NOMO-1 (cell line): ENCODE measurements at regions not wholly inside any gene's neighbourhood (a gene's known extent, or its start where the extent isn't known, plus 50 kb on each side); places are given as distances from the start of the nearest gene placed in this dataset.
"Not testable (repeated sequence)": the region's sequence is repeated elsewhere in the genome, so short reads cannot be mapped to it uniquely, and the experiment has no call there.

Experiments used
- DNase-seq, 2 experiments: peaks; one replicate each; lab custom pipeline; 2025; ENCODE audit not compliant: unreplicated experiment in 2 of 2; lab: John Stamatoyannopoulos, UW

DNA sequence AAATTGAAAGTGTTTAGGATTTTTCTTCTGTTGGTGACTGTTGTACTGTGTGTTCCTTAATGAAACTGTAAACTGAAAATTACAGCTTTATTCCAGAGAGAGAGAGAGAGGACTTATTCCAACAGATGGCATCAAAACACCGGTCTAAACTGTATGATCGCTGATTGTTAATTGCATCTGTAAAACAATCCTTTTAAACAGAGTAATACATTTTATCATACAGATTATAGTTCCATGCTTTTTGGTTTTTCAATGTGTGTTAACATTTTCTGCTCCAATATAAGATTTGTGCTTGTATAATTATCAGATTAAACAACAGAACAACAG, 289.7 kb upstream of the DNAJC19 start:
- no peak for DNase-seq

DNA sequence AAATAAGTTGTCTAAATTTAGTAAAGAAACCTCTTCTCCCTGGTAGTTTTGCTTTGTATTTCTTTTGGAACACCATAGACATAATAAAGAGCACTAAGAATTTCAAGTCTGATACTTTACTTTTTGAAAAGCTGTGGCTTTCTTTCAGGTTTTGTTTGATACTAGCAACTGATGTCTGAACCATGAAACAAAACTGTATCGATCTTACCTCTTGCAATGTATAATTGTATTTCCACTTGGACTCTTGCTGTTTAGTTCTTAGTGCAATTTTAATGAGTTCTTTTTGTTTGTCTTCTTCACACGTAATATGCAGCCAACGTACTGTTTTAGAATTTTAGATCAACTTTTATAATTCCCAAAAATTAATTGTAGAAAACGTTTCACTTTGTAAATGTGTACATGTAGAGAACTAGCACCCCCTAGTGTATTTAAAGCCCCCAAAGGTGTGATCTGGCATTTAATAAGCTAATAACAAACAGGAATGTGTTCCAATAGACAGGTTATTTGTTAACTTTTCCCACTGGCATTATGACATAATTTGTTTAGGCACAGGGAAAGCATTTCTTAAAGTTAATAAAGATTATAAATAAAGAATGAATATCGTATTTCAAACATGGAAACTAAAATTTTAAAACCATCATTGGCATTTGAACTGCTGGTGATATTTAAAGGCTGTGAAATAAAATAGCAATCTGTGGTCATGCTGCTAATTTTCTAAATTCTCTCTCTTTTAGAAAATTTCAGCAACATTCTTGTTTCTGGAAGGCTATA, 289.1 kb upstream of the DNAJC19 start:
- no peak for DNase-seq

DNA sequence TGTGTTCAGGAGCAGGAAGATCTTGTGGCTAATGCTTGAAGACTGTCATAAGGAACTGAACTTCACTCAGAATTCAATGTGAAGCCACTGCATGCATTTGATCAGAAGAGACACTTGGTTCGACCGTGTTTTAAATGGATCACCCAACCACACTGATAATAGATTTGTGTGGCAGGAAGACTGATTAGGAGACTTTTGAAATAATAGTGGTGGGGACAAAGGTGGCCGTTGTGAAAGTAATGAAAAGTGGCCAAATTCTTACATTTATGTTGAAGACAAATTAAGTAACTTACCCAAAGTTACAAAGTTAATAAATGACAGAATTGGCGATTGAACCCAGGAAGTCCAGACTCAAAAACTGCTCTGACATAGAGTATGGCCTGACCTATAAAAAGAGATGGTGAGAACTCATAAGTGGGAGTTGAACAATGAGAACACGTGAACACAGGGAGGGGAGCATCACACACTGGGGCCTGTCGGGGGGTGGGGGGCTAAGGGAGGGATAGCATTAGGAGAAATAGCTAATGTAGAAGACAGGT, 286.9 kb upstream of the DNAJC19 start:
- DNase-seq: no peak

DNA sequence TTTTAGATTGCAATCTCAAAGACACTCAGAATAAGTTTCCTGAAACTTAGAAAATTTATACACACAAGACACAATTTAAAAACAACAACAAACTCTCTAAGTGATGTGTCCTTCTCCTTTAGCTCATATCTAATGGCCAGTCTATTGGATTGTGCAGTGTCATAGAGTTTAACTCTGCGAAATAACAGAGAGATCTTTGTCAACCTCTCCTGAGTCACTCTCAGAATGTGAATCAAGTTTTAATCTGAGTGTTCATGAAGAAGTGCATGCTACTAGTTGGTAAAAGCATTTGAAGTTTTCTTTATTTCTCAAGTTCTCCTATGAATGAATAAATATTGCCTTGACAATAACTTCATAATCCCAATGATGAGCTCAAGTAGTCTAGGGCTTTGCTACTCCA, 284.5 kb upstream of the DNAJC19 start:
- no peak for DNase-seq

- no peak for DNase-seq
These were observed 277.8 kb upstream of the DNAJC19 start for GRCh38 chr3:181267312-181267711.

DNA sequence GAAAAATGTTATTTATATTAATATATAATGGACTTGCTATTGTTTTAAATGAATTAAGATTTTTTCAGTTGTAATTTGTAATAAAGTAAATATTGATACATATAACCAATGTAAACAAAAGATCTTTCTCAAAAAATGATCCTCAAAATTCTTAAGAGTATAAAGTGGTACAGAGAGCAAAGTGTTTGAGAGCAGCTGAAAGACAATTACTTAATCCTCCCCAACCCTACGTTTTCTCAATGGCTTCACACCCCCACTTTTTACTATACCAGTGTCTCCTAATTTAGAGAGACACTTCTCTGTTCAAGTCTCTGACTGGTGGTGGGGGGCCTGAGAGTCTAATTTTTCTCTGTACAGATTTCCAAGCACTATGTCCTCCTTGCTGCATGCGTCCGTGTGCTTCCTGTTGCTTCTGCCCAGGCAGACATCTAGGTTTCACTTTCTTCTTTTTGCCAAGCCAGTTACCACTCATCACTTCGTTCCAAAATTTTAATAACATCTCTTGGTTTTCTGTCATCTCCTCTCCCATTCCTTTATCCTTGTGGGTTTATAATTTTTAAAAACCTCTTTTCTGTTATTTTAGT, 276.3 kb upstream of the DNAJC19 start:
- peak; percentile 2 to 38 for DNase-seq

- no peak for DNase-seq
These were observed 274.9 kb upstream of the DNAJC19 start for GRCh38 chr3:181264486-181264885.

DNA sequence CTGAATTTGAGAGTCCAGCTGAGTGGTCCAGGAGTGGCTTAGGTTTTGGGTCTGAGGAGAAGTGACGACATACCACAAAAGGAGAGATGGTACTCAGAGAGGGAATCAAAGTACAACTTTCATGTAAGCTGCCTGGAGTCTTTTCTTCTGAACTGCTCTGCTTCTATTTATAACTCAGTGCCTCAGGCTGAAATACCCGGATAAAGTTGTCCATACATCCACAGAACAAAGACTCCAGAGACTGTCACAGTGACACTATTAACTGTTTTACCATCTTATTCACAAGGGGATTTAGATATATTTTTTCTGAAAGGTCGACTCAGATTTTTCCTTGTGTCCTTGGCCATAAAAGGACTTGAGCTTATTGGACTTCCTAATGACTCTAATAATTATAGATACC, 264.3 kb upstream of the DNAJC19 start:
- DNase-seq: no peak

GRCh38 chr3:181252631-181253030, 263.1 kb upstream of the DNAJC19 start:
- DNase-seq: no peak

- no peak for DNase-seq
These were observed 261.2 kb upstream of the DNAJC19 start for GRCh38 chr3:181250714-181251113.

- DNase-seq: no peak
These were observed 249.9 kb upstream of the DNAJC19 start for GRCh38 chr3:181239441-181239840.

DNA sequence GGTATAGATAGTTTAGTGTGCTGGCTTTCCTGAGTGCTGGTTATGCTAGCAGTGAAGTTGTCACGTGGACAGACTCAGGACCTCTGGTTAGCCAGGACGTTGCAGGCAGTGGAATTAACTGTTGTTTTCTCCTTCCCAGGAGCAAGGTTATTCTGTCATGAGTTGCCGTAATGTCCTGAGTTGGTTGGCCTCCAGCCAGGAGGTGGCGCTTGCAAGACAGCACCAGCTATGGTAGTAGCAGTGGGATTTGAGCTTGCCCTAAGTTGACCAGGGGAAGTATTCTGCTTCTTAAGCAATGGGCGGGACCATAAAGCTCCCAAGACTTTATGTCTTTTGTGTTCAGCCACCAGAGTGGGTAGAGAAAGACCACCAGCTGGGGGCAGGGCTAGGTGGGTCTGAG, 240.7 kb upstream of the DNAJC19 start:
- DNase-seq: no peak

- no peak for DNase-seq
These were observed 223.8 kb upstream of the DNAJC19 start for GRCh38 chr3:181213347-181213746.

DNA sequence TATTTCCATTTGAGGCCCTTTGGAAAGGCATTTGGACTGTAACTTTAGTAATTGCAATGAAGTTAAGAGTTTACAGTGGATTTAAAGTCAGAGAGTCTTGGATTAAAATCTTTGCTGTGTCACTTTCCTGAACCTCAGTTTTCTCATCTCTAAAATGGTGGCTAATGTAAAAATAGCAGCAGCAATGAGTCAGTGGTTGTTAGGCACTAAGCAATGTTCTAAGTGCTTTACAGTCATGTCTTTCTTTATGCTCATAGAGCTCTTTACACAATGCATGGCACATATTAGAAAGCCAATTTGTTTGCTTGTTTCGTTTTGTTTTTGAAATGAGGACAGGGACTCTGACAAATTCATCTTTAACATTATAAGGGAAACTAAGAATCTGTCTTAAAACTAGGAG, 222.7 kb upstream of the DNAJC19 start:
- no peak for DNase-seq

DNA sequence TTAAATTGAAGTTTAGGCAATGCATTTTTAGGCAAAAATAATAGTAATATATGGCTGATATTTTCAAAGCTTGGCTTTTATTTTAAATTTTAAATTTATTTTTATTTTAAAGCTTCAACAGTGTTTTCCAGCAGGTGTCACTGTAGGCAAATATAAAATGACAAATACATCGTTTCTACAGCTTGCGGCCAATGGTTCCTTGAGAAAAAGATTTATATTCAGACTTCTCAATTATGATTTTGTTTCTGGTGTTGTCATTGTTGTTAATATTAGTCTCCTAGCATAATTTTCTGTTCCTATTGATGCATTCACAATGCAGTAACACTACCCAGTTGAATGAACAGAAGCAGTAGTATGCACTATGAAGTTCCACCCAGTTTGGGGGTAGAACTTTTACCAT, 220.7 kb upstream of the DNAJC19 start:
- DNase-seq: peak; percentile 8 to 13

DNA sequence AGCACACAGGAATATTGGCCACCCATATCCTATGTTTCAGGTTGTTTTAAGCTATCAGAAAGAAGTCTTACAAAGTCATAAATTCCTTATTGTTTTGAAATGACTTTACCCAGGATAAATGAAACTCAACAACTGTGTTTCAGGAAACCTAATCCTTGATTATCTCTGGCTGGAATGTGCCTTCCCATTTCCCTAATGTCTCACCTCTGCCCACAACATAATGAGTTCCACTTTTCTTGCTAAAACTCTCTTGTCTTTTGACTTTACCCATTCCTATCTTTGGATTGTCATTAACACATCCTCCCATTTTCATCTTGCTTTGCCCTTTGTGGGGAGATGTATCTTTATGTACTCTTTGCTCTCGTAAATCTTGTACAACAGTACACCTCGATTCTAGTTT, 200.0 kb upstream of the DNAJC19 start:
- DNase-seq: no peak

GRCh38 chr3:181183764-181184163, 194.2 kb upstream of the DNAJC19 start:
- no peak for DNase-seq

DNA sequence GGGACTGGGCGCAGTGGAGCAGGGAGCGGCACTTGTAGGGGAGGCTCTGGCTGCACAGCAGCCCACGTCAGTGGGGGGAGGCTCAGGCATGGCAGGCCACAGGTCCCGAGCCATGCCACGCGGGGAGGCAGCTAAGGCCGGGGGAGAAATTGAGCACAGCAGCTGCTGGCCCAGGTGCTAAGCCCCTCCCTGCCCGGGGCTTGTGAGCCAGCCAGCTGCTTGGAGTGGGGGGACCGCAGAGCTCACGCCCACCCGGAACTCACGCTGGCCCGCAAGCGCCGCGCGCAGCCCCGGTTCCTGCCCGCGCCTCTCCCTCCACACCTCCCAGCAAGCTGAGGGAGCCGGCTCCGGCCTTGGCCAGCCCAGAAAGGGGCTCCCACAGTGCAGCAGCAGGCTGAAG, 193.5 kb upstream of the DNAJC19 start:
- DNase-seq: not testable (repeated sequence)

DNA sequence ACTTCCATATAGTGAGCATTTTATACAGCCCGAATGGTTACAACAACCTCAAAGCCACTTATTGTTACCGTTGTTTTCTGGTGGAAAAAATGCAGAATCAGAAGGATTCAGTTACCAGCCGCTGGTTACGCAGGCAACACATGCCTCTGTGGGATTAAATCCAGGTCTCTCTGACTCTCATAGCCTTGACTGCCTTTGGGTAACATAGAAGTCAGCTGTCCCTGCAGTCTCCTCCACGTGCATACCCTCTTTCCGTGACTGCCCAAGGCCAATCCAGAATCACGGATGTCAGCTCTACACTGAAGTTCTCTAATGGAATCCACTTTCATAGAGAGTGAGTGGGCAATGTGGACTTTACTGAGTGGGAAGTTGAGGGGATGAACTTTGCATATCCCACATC, 189.5 kb upstream of the DNAJC19 start:
- no peak for DNase-seq

DNA sequence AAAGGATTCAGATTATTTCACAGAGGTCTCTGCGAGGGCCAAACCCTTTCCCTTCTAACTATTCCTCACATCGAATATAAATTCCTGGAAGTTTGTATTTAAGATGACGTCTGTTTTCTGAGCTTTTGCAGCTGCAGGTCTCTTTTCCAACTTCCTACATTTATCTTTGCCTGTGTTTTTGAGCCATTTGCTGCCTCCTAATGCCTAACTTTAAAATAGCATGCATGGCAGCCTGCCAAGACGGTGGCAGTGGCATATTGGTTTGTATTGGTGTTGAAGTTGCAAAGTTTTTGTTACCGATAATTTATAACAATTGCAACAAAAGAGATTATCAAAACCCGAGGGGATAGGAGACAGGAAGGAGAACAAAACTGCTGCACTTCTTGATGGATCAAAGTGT, 187.1 kb upstream of the DNAJC19 start:
- DNase-seq: peak; percentile 22 to 38

DNA sequence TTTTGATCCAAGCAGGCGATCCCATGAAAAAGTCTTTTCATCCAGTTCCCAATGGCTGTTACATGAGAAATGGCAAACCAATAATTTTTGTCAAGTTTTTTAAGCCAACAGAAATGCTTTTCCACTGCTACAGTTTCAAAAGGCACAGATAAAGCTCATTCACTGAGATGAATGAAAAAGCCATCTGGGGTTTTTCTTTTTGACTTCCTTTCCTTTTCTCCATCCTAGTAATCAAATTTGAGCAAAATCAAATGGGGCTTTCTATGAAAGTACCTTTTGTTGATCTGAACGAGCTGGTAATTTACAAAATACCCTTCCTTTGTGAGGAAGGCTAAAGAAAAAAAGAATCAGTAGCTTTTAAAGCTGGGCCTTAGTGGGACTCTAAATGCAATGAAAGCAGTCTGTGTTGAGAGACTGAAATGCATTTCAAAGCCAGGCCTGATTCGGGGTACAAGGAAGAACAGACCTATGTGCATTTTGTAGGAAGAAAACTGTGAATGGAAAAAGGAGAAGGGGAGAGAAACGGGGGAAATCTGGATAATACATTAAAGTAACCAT, 185.2 kb upstream of the DNAJC19 start:
- no peak for DNase-seq

DNA sequence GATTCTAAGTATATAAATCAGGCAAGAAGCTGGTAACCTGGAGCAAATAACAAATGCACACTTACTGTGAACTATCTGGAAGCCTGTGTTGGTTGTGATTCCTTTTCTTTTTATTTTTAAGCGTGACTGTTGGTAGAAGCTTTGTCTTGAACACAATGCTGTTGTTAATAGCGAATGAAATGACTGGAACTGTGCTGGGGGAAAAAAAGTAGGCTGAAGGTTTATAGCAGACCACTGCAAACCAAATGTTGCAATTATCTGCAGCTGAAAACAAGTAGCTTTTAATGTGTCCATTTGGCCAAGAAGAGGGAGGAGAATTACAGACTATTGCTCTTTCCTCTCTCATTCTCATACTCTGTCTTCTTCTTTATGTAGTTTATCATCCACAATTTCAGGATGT, 184.5 kb upstream of the DNAJC19 start:
- no peak for DNase-seq
